A673 (cell line): ENCODE measurements at regions not wholly inside any gene's neighbourhood (a gene's known extent, or its start where the extent isn't known, plus 50 kb on each side); places are given as distances from the start of the nearest gene placed in this dataset.

ENCODE experiments used
- EZH2 ChIP-seq: fragments of 200-600 bp; sonication (generic); IDR thresholded peaks from 2 replicates; pipeline ENCODE4 v1.6.1; 2017; ENCODE audit warnings: borderline replicate concordance, low read depth, mild to moderate bottlenecking, mixed read lengths, antibody characterized with exemption, low read length; ENCODE audit not compliant: poor library complexity, severe bottlenecking
- TF ChIP-seq, protein P1 (sequence below): fragments of 300-800, 200-600 bp; sonication (generic); conservative IDR thresholded peaks from 2 replicates; pipeline ENCODE4 v1.5.1; 2017; ENCODE audit warnings: low read depth, mild to moderate bottlenecking, antibody characterized with exemption, low read length, moderate library complexity, mixed read lengths

DNA sequence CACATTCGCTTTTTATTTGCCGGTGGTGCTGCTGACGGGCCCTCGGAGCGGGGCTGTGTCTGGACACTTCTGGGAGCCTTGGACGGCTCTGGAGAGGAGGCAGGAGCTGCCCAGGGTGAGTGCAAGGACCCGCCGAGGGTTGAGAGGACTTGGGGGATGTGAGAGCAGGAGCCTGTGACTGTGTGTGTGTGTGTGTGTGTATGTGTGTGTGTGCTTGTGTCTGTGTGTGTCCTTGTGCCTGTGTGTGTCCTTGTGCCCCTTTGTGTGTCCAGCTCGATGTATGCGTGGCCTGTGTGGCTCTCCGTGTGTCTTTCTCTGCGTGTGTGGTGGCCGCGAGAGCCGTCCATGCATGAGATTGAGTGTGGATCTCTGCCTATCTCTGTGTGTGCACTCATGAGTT lies 179.6 kb upstream of the MYL2 start:
- TF ChIP-seq, protein P1, sequence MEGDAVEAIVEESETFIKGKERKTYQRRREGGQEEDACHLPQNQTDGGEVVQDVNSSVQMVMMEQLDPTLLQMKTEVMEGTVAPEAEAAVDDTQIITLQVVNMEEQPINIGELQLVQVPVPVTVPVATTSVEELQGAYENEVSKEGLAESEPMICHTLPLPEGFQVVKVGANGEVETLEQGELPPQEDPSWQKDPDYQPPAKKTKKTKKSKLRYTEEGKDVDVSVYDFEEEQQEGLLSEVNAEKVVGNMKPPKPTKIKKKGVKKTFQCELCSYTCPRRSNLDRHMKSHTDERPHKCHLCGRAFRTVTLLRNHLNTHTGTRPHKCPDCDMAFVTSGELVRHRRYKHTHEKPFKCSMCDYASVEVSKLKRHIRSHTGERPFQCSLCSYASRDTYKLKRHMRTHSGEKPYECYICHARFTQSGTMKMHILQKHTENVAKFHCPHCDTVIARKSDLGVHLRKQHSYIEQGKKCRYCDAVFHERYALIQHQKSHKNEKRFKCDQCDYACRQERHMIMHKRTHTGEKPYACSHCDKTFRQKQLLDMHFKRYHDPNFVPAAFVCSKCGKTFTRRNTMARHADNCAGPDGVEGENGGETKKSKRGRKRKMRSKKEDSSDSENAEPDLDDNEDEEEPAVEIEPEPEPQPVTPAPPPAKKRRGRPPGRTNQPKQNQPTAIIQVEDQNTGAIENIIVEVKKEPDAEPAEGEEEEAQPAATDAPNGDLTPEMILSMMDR, result no peak
- TF ChIP-seq EZH2, result no peak
